ENCODE measurements at regions not wholly inside any gene's neighbourhood (a gene's known extent, or its start where the extent isn't known, plus 50 kb on each side); places are given as distances from the start of the nearest gene placed in this dataset.

DNA sequence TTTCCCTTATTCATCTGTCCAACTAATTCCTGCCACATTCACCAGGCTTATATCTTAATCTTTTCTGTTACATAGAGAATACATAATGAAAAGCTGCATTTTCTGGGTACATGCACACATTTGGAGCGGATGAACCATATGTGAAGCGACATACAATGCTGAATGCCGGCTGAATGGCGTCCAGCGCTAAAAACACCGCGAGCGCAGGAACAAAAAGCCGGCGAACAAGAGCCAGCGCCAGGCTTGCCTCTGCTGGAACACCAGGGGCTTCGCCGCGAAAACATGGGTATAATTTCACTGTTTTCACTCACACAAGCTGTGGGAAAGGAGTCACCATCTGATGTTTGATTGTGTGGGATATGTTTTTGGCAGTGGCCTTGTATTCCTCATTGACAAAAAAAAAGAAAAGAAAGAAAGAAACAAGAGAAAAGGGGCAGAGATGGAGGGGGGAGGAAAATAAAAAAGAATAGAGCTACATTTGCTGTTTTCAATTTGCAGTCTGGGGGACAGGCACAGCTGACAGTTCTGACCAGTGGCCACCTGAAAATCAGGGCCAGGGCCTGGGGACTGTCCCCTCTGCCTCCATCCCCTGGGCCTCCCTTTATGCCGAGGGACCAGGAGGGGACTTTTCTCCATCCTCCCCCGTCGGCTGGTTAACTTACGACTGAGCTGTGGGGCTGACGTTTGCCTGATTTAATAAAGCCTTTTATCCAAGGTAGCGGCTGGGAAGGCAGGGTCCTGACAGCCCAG, 70.2 kb upstream of the OLIG2 start:
- H3K27ac ChIP-seq (ENCODE audit: low read depth, low read length) = no peak overlapping the region
- H3K36me3 ChIP-seq (ENCODE audit: control insufficient read depth, low read length) = no peaks in the 10 kb centered on the region
- no peaks in the 10 kb centered on the region for H4K20me1 ChIP-seq (ENCODE audit: control insufficient read depth, insufficient read depth, low read depth, low read length)
- H3K9me2 ChIP-seq (replicated peaks; ENCODE audit: control insufficient read depth, low read length) = no peaks in the 10 kb centered on the region
- no peaks in the 10 kb centered on the region for H3K4me1 ChIP-seq (ENCODE audit: control insufficient read depth, low read length)
- no peak for TF ChIP-seq EZH2phosphoT487 (IDR thresholded peaks at IDR 0.05; ENCODE audit: borderline replicate concordance, low read length)
- TF ChIP-seq, protein P1, sequence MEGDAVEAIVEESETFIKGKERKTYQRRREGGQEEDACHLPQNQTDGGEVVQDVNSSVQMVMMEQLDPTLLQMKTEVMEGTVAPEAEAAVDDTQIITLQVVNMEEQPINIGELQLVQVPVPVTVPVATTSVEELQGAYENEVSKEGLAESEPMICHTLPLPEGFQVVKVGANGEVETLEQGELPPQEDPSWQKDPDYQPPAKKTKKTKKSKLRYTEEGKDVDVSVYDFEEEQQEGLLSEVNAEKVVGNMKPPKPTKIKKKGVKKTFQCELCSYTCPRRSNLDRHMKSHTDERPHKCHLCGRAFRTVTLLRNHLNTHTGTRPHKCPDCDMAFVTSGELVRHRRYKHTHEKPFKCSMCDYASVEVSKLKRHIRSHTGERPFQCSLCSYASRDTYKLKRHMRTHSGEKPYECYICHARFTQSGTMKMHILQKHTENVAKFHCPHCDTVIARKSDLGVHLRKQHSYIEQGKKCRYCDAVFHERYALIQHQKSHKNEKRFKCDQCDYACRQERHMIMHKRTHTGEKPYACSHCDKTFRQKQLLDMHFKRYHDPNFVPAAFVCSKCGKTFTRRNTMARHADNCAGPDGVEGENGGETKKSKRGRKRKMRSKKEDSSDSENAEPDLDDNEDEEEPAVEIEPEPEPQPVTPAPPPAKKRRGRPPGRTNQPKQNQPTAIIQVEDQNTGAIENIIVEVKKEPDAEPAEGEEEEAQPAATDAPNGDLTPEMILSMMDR (IDR thresholded peaks at IDR 0.05; ENCODE audit: low read depth, low read length, poor library complexity, severe bottlenecking) = no peak
- peaks cover 48% of the 10 kb centered on the region for H3K27me3 ChIP-seq (ENCODE audit: control insufficient read depth, low read length)
- no peaks in the 10 kb centered on the region for H3F3A ChIP-seq (ENCODE audit: control insufficient read depth, insufficient read depth)
- no peak overlapping the region for H3K4me2 ChIP-seq (ENCODE audit: low read length)
- no peaks in the 10 kb centered on the region for H3K79me2 ChIP-seq (ENCODE audit: control insufficient read depth, low read length)
- H3K4me3 ChIP-seq (ENCODE audit: low read length) = no peak overlapping the region
- H3K9me3 ChIP-seq (ENCODE audit: control insufficient read depth, insufficient read depth, low read length) = no peaks in the 10 kb centered on the region

DNA sequence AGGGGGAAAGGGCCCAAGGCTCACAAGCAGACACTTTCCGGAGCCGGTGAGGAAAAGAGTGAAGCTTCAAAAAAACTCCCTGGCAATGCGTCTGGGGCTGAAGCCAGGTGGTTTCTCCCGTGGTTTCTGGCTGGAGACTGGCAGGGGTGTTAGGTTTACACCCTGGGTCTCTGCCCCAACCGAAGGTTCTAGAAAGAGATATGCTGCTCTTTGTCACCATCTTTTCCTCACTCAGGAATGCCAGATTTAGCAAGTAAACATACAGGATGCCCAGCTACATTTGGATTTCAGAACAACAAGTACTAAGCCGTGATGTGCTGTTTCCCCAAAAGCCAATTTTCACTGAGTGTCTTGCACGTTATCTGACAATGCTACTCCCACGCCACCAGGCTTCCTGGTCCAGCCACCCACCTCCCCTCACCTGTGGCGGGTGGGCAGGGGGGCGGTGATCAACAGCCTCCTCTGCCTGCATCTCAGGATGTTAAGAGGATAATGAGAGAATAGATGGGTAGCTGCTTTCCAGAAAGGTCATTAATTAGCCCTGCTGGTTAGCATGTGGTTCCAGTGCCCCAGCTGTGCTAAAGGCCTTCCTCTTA, 69.6 kb upstream of the OLIG2 start:
- Histone ChIP-seq H3K4me3 (ENCODE audit: low read length) (no peak overlapping the region), H3K27me3 (ENCODE audit: control insufficient read depth, low read length) (peaks cover 44% of the 10 kb centered on the region), H3K79me2 (ENCODE audit: control insufficient read depth, low read length) (no peaks in the 10 kb centered on the region), H3K9me3 (ENCODE audit: control insufficient read depth, insufficient read depth, low read length) (no peaks in the 10 kb centered on the region), H4K20me1 (ENCODE audit: control insufficient read depth, insufficient read depth, low read depth, low read length) (no peaks in the 10 kb centered on the region), H3K9me2 (replicated peaks; ENCODE audit: control insufficient read depth, low read length) (no peaks in the 10 kb centered on the region), H3K36me3 (ENCODE audit: control insufficient read depth, low read length) (no peaks in the 10 kb centered on the region), H3F3A (ENCODE audit: control insufficient read depth, insufficient read depth) (no peaks in the 10 kb centered on the region), H3K4me1 (ENCODE audit: control insufficient read depth, low read length) (no peaks in the 10 kb centered on the region), H3K27ac (ENCODE audit: low read depth, low read length) (no peak overlapping the region), H3K4me2 (ENCODE audit: low read length) (no peak overlapping the region)
- TF ChIP-seq, protein P1 (IDR thresholded peaks at IDR 0.05; ENCODE audit: low read depth, low read length, poor library complexity, severe bottlenecking) = no peak
- TF ChIP-seq EZH2phosphoT487 (IDR thresholded peaks at IDR 0.05; ENCODE audit: borderline replicate concordance, low read length) = no peak

DNA sequence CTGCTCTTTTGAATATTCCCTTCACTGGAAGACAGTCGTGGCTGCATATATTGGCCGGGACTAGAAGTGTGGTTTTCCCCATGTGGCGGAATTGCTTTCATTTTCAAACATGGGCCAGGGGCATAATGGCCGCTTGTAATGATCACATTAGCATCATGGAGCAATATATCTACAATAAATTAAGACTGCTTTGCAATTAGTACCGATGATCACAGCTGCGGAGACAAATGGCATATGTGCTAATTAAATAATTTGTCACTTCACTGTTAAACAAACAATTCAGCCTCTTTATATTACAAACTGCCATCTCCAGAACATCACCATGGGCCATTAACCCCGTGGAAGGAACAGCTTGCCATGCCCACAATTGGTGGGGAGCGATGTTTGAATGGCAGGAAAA, 68.2 kb upstream of the OLIG2 start:
- H3K27ac ChIP-seq (ENCODE audit: low read depth, low read length) = no peak overlapping the region
- TF ChIP-seq, protein P1 (IDR thresholded peaks at IDR 0.05; ENCODE audit: low read depth, low read length, poor library complexity, severe bottlenecking) = no peak
- no peak for TF ChIP-seq EZH2phosphoT487 (IDR thresholded peaks at IDR 0.05; ENCODE audit: borderline replicate concordance, low read length)
- H4K20me1 ChIP-seq (ENCODE audit: control insufficient read depth, insufficient read depth, low read depth, low read length) = no peaks in the 10 kb centered on the region
- H3K79me2 ChIP-seq (ENCODE audit: control insufficient read depth, low read length) = no peaks in the 10 kb centered on the region
- no peaks in the 10 kb centered on the region for H3K36me3 ChIP-seq (ENCODE audit: control insufficient read depth, low read length)
- H3F3A ChIP-seq (ENCODE audit: control insufficient read depth, insufficient read depth) = no peaks in the 10 kb centered on the region
- no peaks in the 10 kb centered on the region for H3K9me2 ChIP-seq (replicated peaks; ENCODE audit: control insufficient read depth, low read length)
- H3K9me3 ChIP-seq (ENCODE audit: control insufficient read depth, insufficient read depth, low read length) = no peaks in the 10 kb centered on the region
- peaks cover 38% of the 10 kb centered on the region for H3K27me3 ChIP-seq (ENCODE audit: control insufficient read depth, low read length)
- no peaks in the 10 kb centered on the region for H3K4me1 ChIP-seq (ENCODE audit: control insufficient read depth, low read length)
- no peak overlapping the region for H3K4me3 ChIP-seq (ENCODE audit: low read length)
- no peak overlapping the region for H3K4me2 ChIP-seq (ENCODE audit: low read length)

Measured in DOHH2 (cell line).